ENCODE measurements at regions not wholly inside any gene's neighbourhood (a gene's known extent, or its start where the extent isn't known, plus 50 kb on each side); places are given as distances from the start of the nearest gene placed in this dataset.

GRCh38 chr2:145036421-145037011 lies 516.6 kb upstream of the ZEB2 start:
- no peak for DNase-seq

GRCh38 chr2:145034511-145034910 lies 514.6 kb upstream of the ZEB2 start:
- no peak for DNase-seq

GRCh38 chr2:145033438-145033837 lies 513.5 kb upstream of the ZEB2 start:
- DNase-seq, result no peak

- no peak for DNase-seq
These were observed 512.9 kb upstream of the ZEB2 start for GRCh38 chr2:145032791-145033190.

- no peak for DNase-seq
These were observed 510.0 kb upstream of the ZEB2 start for GRCh38 chr2:145029873-145030272.

- no peak for DNase-seq
These were observed 509.2 kb upstream of the ZEB2 start for GRCh38 chr2:145029081-145029480.

- DNase-seq, result no peak
These were observed 508.4 kb upstream of the ZEB2 start for GRCh38 chr2:145028101-145028920.

GRCh38 chr2:145026456-145027455 lies 506.8 kb upstream of the ZEB2 start:
- DNase-seq, result no peak

GRCh38 chr2:145025382-145025781 lies 505.5 kb upstream of the ZEB2 start:
- no peak for DNase-seq

- DNase-seq, result no peak
These were observed 503.5 kb upstream of the ZEB2 start for GRCh38 chr2:145023334-145023934.

- DNase-seq, result no peak
These were observed 502.9 kb upstream of the ZEB2 start for GRCh38 chr2:145022666-145023333.

- no peak for DNase-seq
These were observed 502.2 kb upstream of the ZEB2 start for GRCh38 chr2:145021962-145022665.

- no peak for DNase-seq
These were observed 500.8 kb upstream of the ZEB2 start for GRCh38 chr2:145020694-145021093.

- no peak for DNase-seq
These were observed 500.2 kb upstream of the ZEB2 start for GRCh38 chr2:145020139-145020538.

GRCh38 chr2:145018502-145018901 lies 498.6 kb upstream of the ZEB2 start:
- no peak for DNase-seq

- DNase-seq, result no peak
These were observed 497.2 kb upstream of the ZEB2 start for GRCh38 chr2:145017149-145017548.

- no peak for DNase-seq
These were observed 496.8 kb upstream of the ZEB2 start for GRCh38 chr2:145016711-145017110.

- no peak for DNase-seq
These were observed 495.6 kb upstream of the ZEB2 start for GRCh38 chr2:145015561-145015960.

GRCh38 chr2:145012806-145013205 lies 492.9 kb upstream of the ZEB2 start:
- DNase-seq, result no peak

- DNase-seq, result no peak
These were observed 492.3 kb upstream of the ZEB2 start for GRCh38 chr2:145012214-145012670.

GRCh38 chr2:145010635-145011034 lies 490.7 kb upstream of the ZEB2 start:
- DNase-seq, result no peak

GRCh38 chr2:145007960-145008263 lies 488.0 kb upstream of the ZEB2 start:
- DNase-seq, result no peak
